Thoracic aorta (tissue), 2 donors: ENCODE measurements at regions not wholly inside any gene's neighbourhood (a gene's known extent, or its start where the extent isn't known, plus 50 kb on each side); places are given as distances from the start of the nearest gene placed in this dataset.

Source experiments
- ATAC-seq: fragments of 150-250 bp; one replicate; pipeline ENCODE4 v1.8.0; 2017; ENCODE audit warnings: low read depth; ENCODE audit not compliant: insufficient number of reproducible peaks, low FRiP score
- DNase-seq: peaks from one replicate; pipeline ENCODE4 v3.0.0-alpha.2; 2020; ENCODE audit warnings: low spot score
- H3K27ac ChIP-seq, 2 donors: fragments of 200-600 bp; sonication (generic); 1 replicate in 1 of 2; 2 replicates in 1 of 2; pipeline ENCODE4 v1.5.1; 2016; ENCODE audit warnings: mild to moderate bottlenecking in 2 of 2, moderate library complexity in 2 of 2
- H3K27me3 ChIP-seq: fragments of 200-600 bp; sonication (generic); replicated peaks from 2 replicates; pipeline ENCODE4 v1.6.0; 2016; ENCODE audit warnings: mild to moderate bottlenecking; ENCODE audit not compliant: insufficient read depth
- H3K36me3 ChIP-seq: fragments of 200-600 bp; sonication (generic); one replicate; pipeline ENCODE4 v1.5.1; 2016
- H3K4me1 ChIP-seq, 2 donors: fragments of 200-600 bp; sonication (generic); 1 replicate in 1 of 2; 2 replicates in 1 of 2; pipeline versions ENCODE4 v1.5.1 to v1.6.0; 2016; ENCODE audit warnings: low read depth in 2 of 2, mild to moderate bottlenecking in 1 of 2; ENCODE audit not compliant: control insufficient read depth in 1 of 2
- H3K4me3 ChIP-seq: fragments of 200-600 bp; sonication (generic); 2 replicates; pipeline ENCODE4 v1.5.1; 2016; ENCODE audit warnings: mild to moderate bottlenecking
- H3K9me3 ChIP-seq: fragments of 200-600 bp; sonication (generic); 2 replicates; pipeline ENCODE4 v1.5.1; 2016
- CTCF ChIP-seq: fragments of 200-600 bp; sonication (generic); IDR thresholded peaks from one replicate; pipeline ENCODE4 v1.5.1; 2019; ENCODE audit warnings: antibody characterized with exemption

DNA sequence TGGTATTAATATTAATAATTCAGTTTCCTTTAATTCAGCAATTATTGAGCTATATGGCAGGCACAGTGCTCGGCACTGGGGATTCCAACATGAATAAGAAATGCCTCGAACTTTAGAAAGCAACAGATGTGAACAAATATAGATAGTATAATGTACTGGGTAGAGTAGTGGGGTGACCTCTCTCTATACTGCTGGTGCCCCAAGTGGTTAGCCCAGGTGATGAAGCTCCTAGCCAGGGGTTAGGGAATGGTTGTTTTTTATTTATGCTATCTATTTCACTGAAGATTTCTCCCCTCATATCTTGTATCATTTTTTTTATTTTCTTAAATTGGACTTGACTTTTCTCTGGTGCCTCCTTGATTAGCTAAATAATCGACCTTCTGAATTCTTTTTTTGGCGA, 62.1 kb downstream of the BHLHE40 start:
- Histone ChIP-seq H3K9me3 (no peaks in the 10 kb centered on the region), H3K27ac (no peak overlapping the region), H3K4me3 (no peak overlapping the region), H3K4me1 (no peaks in the 10 kb centered on the region), H3K27me3 (no peaks in the 10 kb centered on the region), H3K36me3 (no peaks in the 10 kb centered on the region)
- no peak for TF ChIP-seq CTCF
- DNase-seq (no peak), ATAC-seq (no peak)

DNA sequence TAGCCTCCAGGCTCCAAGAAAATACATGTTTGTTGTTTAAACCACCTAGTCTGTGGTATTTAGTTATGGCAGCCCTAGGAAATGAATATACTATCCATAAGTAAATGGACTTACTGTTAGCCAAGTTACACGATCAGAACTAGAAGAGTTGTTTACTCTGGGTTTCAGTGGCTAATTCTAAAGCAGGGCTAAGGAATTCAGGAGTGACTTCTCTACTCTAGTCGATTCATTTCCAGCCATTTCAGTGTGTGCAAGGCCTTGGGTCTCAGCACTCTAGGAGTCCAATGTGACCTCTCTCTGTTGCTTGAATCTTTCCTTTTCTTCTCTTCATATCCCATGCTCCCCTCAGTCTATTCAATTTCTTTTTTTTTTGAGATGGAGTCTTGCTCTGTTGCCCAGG, 66.7 kb downstream of the BHLHE40 start:
- H3K36me3 ChIP-seq: no peaks in the 10 kb centered on the region
- H3K27me3 ChIP-seq: no peaks in the 10 kb centered on the region
- H3K4me3 ChIP-seq: no peak overlapping the region
- TF ChIP-seq CTCF: no peak
- H3K4me1 ChIP-seq: no peaks in the 10 kb centered on the region
- no peak for DNase-seq
- no peaks in the 10 kb centered on the region for H3K9me3 ChIP-seq
- H3K27ac ChIP-seq: no peak overlapping the region
- no peak for ATAC-seq

- no peaks in the 10 kb centered on the region for H3K36me3 ChIP-seq
- no peaks in the 10 kb centered on the region for H3K4me1 ChIP-seq
- no peaks in the 10 kb centered on the region for H3K9me3 ChIP-seq
- no peak for TF ChIP-seq CTCF
- ATAC-seq (no peak), DNase-seq (no peak)
- no peak overlapping the region for H3K4me3 ChIP-seq
- no peak overlapping the region for H3K27ac ChIP-seq
- H3K27me3 ChIP-seq: no peaks in the 10 kb centered on the region
These were observed 68.7 kb downstream of the BHLHE40 start for GRCh38 chr3:5047764-5048419.

GRCh38 chr3:5051772-5052171, 70.3 kb upstream of the ARL8B start:
- H3K4me3 ChIP-seq: no peak overlapping the region
- ATAC-seq (no peak), DNase-seq (no peak)
- H3K36me3 ChIP-seq: no peaks in the 10 kb centered on the region
- peaks cover 4 to 6% of the 10 kb centered on the region in 2 donors for H3K4me1 ChIP-seq
- no peak for TF ChIP-seq CTCF
- no peak overlapping the region for H3K27ac ChIP-seq
- H3K27me3 ChIP-seq: no peaks in the 10 kb centered on the region
- H3K9me3 ChIP-seq: no peaks in the 10 kb centered on the region

- ATAC-seq: no peak
- H3K36me3 ChIP-seq: no peaks in the 10 kb centered on the region
- no peak overlapping the region for H3K27ac ChIP-seq
- DNase-seq: no peak
- no peaks in the 10 kb centered on the region for H3K9me3 ChIP-seq
- TF ChIP-seq CTCF: no peak
- no peak overlapping the region for H3K4me3 ChIP-seq
- peaks cover 4 to 9% of the 10 kb centered on the region in 2 donors for H3K4me1 ChIP-seq
- no peaks in the 10 kb centered on the region for H3K27me3 ChIP-seq
These were observed 69.8 kb upstream of the ARL8B start for GRCh38 chr3:5052247-5052646.
